GM12878 (cell line): ENCODE measurements at regions not wholly inside any gene's neighbourhood (a gene's known extent, or its start where the extent isn't known, plus 50 kb on each side); places are given as distances from the start of the nearest gene placed in this dataset.

Source experiments
- ATAC-seq: fragments of 200-7000 bp; cut with Tn5 transposase; 3 replicates; pipeline ENCODE4 v1.9.1; 2020; ENCODE audit warnings: mild to moderate bottlenecking, moderate library complexity
- BruUV-seq: library from RNA; stranded (reverse); fragments of 400-500 nt; replicated peaks from 2 replicates; lab custom pipeline; 2021; lab: Mats Ljungman, UMichigan
- CTCF ChIA-PET: fragments of 300-600 bp; sonication (Branson Sonifier 250); formaldehyde crosslinking; extraction: SDS; loops from one replicate; lab custom pipeline; 2021; ENCODE audit warnings: inconsistent platforms; lab: Yijun Ruan, JAX
- POLR2A ChIA-PET: fragments of 350-600 bp; formaldehyde crosslinking; extraction: SDS; loops from one replicate; lab custom pipeline; 2021; ENCODE audit warnings: inconsistent platforms; lab: Charles Lee
- RAD21 ChIA-PET: fragments of 300-600 bp; sonication (Branson Sonifier 250); formaldehyde crosslinking; loops from one replicate; lab custom pipeline; 2023; ENCODE audit warnings: antibody characterized with exemption; ENCODE audit not compliant: unreplicated experiment; lab: Charles Lee
- SMC1A ChIA-PET: fragments of 300-600 bp; sonication (Branson Sonifier 250); formaldehyde crosslinking; loops from one replicate; lab custom pipeline; 2023; ENCODE audit not compliant: unreplicated experiment, uncharacterized antibody; lab: Charles Lee
- DNase-seq: peaks from one replicate; pipeline ENCODE4 v3.0.0-alpha.2; 2011; ENCODE audit warnings: low read depth, low spot score
- FAIRE-seq: peaks from 3 replicates; lab custom pipeline; 2011; peaks lifted over from hg19 to GRCh38; lab: Jason Lieb, UNC
- H2AFZ ChIP-seq: 2 replicates; pipeline ENCODE4 v1.6.0; 2011; ENCODE audit warnings: low read depth, low read length, control low read depth; ENCODE audit not compliant: control insufficient read depth
- H3K27ac ChIP-seq: 2 replicates; pipeline ENCODE4 v1.5.1; 2011; ENCODE audit warnings: control low read depth; ENCODE audit not compliant: control insufficient read depth, insufficient read depth
- H3K27me3 ChIP-seq, 2 experiments: replicated peaks in 1 of 2; 2 replicates each; pipeline versions ENCODE4 v1.6.0 to v1.6.1; 2011; ENCODE audit warnings: low read length in 1 of 2; ENCODE audit not compliant: control insufficient read depth in 2 of 2, insufficient read depth in 2 of 2
- H3K36me3 ChIP-seq, 2 experiments: 2 replicates each; pipeline ENCODE4 v1.5.1; 2011; ENCODE audit warnings: low read length in 1 of 2; ENCODE audit not compliant: control insufficient read depth in 2 of 2, insufficient read depth in 2 of 2
- H3K4me1 ChIP-seq: 2 replicates; pipeline ENCODE4 v1.6.1; 2011; ENCODE audit warnings: mild to moderate bottlenecking, low read length, moderate library complexity, mixed read lengths; ENCODE audit not compliant: control insufficient read depth, insufficient read depth
- H3K4me2 ChIP-seq: 2 replicates; pipeline ENCODE4 v1.6.0; 2011; ENCODE audit warnings: control low read depth; ENCODE audit not compliant: control insufficient read depth, insufficient read depth
- H3K4me3 ChIP-seq: fragments of 200-600 bp; sonication (generic); 2 replicates; pipeline ENCODE4 v1.5.1; 2016
- H3K79me2 ChIP-seq: 2 replicates; pipeline ENCODE4 v1.6.0; 2011; ENCODE audit warnings: low read length; ENCODE audit not compliant: control insufficient read depth, insufficient read depth
- H3K9ac ChIP-seq: 2 replicates; pipeline ENCODE4 v1.8.0; 2011; ENCODE audit warnings: low read length, control low read depth, mixed read lengths; ENCODE audit not compliant: control insufficient read depth, insufficient read depth
- H3K9me3 ChIP-seq: replicated peaks from 3 replicates; pipeline ENCODE4 v1.5.1; 2011; ENCODE audit warnings: mild to moderate bottlenecking, low read length; ENCODE audit not compliant: control insufficient read depth, insufficient read depth
- H4K20me1 ChIP-seq: 2 replicates; pipeline ENCODE4 v1.6.0; 2011; ENCODE audit not compliant: control insufficient read depth, insufficient read depth
- BMI1 ChIP-seq: fragments of 450-650 bp; IDR thresholded peaks from 2 replicates; pipeline ENCODE4 v1.6.1; 2016; ENCODE audit warnings: mild to moderate bottlenecking, moderate library complexity, borderline replicate concordance
- IKZF2 ChIP-seq, 2 experiments: fragments of 450-650 bp; IDR thresholded peaks; 2 replicates each; pipeline ENCODE4 v1.6.1; 2017; ENCODE audit warnings: mild to moderate bottlenecking in 2 of 2, moderate library complexity in 2 of 2
- RAD21 ChIP-seq: IDR thresholded peaks from 2 replicates; pipeline ENCODE4 v1.6.1; 2011; ENCODE audit warnings: mild to moderate bottlenecking, low read depth, low read length, moderate library complexity; ENCODE audit not compliant: insufficient read depth
- SUZ12 ChIP-seq: fragments of 200-600 bp; sonication (generic); IDR thresholded peaks from one replicate; pipeline ENCODE4 v1.6.1; 2018; ENCODE audit warnings: antibody characterized with exemption, mild to moderate bottlenecking; ENCODE audit not compliant: unreplicated experiment
- WGBS: methylation state at CpG from one replicate; pipeline ENCODE4 v1.1.6; 2016; ENCODE audit warnings: low lambda C conversion rate; ENCODE audit not compliant: insufficient replicate concordance, insufficient coverage; ENCODE audit errors: missing lambda C conversion rate; 5-methylcytosine and 5-hydroxymethylcytosine counted together
- in situ Hi-C: fragments of 300-500 bp; cut with MboI; formaldehyde crosslinking; loops from 9 replicates; pipeline ENCODE4 v1.14.3; 2018; ENCODE audit warnings: mixed read lengths
- intact Hi-C: fragments of 100-400 bp; cut with micrococcal nuclease; formaldehyde crosslinking; loops from one replicate; pipeline ENCODE4 v1.14.2; 2022; ENCODE audit not compliant: unreplicated experiment
- TF ChIP-seq, protein P1 (sequence below): IDR thresholded peaks from 2 replicates; pipeline ENCODE4 v1.6.1; 2012; ENCODE audit warnings: low read depth, low read length, improper control_type of control experiment
- TF ChIP-seq, protein P2 (sequence below): fragments of 450-650 bp; formaldehyde crosslinking; IDR thresholded peaks from 2 replicates; pipeline ENCODE4 v1.4.0; 2020; ENCODE audit warnings: mild to moderate bottlenecking, moderate library complexity
- TF ChIP-seq, protein P3 (sequence below): fragments of 150-350 bp; IDR thresholded peaks from 2 replicates; pipeline ENCODE4 v1.6.1; 2016; ENCODE audit warnings: low read depth, low read length
- TF ChIP-seq, protein P4 (sequence below): IDR thresholded peaks from 2 replicates; pipeline ENCODE4 v1.6.1; 2012; ENCODE audit warnings: mild to moderate bottlenecking, low read depth, low read length

DNA sequence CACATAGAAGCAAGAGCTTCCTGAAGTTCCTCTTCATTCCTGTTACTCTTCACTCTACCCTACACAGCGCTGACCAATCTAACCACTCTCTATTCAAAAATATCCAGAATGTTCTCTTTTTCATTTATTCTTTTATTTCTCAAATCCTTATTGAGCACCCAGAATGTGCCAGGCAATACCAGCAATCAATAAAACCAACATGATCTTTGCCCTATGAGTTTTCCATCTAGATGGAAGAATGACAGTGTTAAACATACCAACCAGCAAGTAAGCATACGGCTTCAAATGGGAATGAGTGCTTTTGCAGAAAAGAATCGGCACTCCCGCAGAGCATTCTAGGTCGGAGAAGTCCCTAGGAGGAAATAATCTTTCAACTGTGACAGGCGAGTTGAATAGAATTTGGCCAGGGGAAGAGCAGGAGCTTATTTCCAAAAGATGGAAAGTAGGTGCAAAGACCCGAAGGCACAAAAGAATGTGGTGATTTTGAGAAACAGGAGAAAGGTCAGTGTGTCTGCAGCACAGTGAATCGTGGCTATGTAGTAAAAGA is 217.8 kb upstream of the MEIS1 start (continued):
- TF ChIP-seq, protein P1, sequence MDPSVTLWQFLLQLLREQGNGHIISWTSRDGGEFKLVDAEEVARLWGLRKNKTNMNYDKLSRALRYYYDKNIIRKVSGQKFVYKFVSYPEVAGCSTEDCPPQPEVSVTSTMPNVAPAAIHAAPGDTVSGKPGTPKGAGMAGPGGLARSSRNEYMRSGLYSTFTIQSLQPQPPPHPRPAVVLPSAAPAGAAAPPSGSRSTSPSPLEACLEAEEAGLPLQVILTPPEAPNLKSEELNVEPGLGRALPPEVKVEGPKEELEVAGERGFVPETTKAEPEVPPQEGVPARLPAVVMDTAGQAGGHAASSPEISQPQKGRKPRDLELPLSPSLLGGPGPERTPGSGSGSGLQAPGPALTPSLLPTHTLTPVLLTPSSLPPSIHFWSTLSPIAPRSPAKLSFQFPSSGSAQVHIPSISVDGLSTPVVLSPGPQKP: no peak
- TF ChIP-seq, protein P2, sequence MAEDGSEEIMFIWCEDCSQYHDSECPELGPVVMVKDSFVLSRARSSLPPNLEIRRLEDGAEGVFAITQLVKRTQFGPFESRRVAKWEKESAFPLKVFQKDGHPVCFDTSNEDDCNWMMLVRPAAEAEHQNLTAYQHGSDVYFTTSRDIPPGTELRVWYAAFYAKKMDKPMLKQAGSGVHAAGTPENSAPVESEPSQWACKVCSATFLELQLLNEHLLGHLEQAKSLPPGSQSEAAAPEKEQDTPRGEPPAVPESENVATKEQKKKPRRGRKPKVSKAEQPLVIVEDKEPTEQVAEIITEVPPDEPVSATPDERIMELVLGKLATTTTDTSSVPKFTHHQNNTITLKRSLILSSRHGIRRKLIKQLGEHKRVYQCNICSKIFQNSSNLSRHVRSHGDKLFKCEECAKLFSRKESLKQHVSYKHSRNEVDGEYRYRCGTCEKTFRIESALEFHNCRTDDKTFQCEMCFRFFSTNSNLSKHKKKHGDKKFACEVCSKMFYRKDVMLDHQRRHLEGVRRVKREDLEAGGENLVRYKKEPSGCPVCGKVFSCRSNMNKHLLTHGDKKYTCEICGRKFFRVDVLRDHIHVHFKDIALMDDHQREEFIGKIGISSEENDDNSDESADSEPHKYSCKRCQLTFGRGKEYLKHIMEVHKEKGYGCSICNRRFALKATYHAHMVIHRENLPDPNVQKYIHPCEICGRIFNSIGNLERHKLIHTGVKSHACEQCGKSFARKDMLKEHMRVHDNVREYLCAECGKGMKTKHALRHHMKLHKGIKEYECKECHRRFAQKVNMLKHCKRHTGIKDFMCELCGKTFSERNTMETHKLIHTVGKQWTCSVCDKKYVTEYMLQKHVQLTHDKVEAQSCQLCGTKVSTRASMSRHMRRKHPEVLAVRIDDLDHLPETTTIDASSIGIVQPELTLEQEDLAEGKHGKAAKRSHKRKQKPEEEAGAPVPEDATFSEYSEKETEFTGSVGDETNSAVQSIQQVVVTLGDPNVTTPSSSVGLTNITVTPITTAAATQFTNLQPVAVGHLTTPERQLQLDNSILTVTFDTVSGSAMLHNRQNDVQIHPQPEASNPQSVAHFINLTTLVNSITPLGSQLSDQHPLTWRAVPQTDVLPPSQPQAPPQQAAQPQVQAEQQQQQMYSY (CRISPR knock-in tag): no peak
- no peak for TF ChIP-seq IKZF2 (IDR thresholded peaks at IDR 0.05)

DNA sequence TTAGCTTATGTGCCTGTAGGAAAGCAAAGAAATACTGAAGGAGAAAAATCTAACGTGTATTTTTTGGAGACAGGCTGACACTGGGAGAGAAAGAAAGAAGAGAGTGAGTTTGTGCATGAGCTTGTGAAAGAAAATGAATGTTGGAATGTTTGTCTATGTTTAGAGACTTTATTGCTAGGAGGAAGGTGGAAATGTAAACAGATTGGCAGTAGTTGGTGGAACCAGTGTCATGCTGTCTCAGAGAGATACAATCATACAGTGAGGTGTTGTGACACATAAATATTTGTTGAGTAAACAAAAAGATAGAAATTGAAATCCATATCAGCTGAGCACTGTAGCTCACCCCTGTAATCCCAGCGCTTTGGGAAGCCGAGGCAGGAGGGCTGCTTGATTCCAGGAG is 222.2 kb upstream of the MEIS1 start:
- no peak overlapping the region for H3K4me2 ChIP-seq
- ATAC-seq: no peak
- POLR2A ChIA-PET: interaction anchor here (0.6 to 0.7 kb wide), 2 partner anchors 11 to 93 kb away, joined by 3 to 4 read pairs; no protein-coding TSS in a partner anchor

More for the DNA sequence above, 222.2 kb upstream of the MEIS1 start:
- Histone ChIP-seq H3K27me3 (no peaks in the 10 kb centered on the region), H3K79me2 (no peaks in the 10 kb centered on the region), H3K4me3 (no peak overlapping the region), H4K20me1 (no peaks in the 10 kb centered on the region), H3K4me1 (no peaks in the 10 kb centered on the region), H3K9me3 (no peaks in the 10 kb centered on the region), H2AFZ (no peak overlapping the region)
- no peak for FAIRE-seq
- ChIA-PET SMC1A (no interaction called here), CTCF (no interaction called here)
- no peak for DNase-seq
- intact Hi-C loops: no loop called here
- TF ChIP-seq, protein P1: no peak
- TF ChIP-seq RAD21: no peak
- TF ChIP-seq, protein P3, sequence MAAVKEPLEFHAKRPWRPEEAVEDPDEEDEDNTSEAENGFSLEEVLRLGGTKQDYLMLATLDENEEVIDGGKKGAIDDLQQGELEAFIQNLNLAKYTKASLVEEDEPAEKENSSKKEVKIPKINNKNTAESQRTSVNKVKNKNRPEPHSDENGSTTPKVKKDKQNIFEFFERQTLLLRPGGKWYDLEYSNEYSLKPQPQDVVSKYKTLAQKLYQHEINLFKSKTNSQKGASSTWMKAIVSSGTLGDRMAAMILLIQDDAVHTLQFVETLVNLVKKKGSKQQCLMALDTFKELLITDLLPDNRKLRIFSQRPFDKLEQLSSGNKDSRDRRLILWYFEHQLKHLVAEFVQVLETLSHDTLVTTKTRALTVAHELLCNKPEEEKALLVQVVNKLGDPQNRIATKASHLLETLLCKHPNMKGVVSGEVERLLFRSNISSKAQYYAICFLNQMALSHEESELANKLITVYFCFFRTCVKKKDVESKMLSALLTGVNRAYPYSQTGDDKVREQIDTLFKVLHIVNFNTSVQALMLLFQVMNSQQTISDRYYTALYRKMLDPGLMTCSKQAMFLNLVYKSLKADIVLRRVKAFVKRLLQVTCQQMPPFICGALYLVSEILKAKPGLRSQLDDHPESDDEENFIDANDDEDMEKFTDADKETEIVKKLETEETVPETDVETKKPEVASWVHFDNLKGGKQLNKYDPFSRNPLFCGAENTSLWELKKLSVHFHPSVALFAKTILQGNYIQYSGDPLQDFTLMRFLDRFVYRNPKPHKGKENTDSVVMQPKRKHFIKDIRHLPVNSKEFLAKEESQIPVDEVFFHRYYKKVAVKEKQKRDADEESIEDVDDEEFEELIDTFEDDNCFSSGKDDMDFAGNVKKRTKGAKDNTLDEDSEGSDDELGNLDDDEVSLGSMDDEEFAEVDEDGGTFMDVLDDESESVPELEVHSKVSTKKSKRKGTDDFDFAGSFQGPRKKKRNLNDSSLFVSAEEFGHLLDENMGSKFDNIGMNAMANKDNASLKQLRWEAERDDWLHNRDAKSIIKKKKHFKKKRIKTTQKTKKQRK: no peak
- TF ChIP-seq, protein P4, sequence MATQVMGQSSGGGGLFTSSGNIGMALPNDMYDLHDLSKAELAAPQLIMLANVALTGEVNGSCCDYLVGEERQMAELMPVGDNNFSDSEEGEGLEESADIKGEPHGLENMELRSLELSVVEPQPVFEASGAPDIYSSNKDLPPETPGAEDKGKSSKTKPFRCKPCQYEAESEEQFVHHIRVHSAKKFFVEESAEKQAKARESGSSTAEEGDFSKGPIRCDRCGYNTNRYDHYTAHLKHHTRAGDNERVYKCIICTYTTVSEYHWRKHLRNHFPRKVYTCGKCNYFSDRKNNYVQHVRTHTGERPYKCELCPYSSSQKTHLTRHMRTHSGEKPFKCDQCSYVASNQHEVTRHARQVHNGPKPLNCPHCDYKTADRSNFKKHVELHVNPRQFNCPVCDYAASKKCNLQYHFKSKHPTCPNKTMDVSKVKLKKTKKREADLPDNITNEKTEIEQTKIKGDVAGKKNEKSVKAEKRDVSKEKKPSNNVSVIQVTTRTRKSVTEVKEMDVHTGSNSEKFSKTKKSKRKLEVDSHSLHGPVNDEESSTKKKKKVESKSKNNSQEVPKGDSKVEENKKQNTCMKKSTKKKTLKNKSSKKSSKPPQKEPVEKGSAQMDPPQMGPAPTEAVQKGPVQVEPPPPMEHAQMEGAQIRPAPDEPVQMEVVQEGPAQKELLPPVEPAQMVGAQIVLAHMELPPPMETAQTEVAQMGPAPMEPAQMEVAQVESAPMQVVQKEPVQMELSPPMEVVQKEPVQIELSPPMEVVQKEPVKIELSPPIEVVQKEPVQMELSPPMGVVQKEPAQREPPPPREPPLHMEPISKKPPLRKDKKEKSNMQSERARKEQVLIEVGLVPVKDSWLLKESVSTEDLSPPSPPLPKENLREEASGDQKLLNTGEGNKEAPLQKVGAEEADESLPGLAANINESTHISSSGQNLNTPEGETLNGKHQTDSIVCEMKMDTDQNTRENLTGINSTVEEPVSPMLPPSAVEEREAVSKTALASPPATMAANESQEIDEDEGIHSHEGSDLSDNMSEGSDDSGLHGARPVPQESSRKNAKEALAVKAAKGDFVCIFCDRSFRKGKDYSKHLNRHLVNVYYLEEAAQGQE: no peak
- TF ChIP-seq SUZ12: no peak
- no peak for TF ChIP-seq BMI1
- TF ChIP-seq, all 136 proteins: peak for 0
- WGBS: 58% methylated on average over 3 of the region's 3 CpGs
- no TSS peak for BruUV-seq
- Histone ChIP-seq H3K27ac (no peak overlapping the region), H3K9ac (no peak overlapping the region), H3K36me3 (no peaks in the 10 kb centered on the region)
- in situ Hi-C loops: no loop called here
- RAD21 ChIA-PET: no interaction called here
